Keratinocyte (primary cell): ENCODE measurements at regions not wholly inside any gene's neighbourhood (a gene's known extent, or its start where the extent isn't known, plus 50 kb on each side); places are given as distances from the start of the nearest gene placed in this dataset.

ENCODE experiments used
- CTCF ChIP-seq, 3 experiments: IDR thresholded peaks in 1 of 3; conservative IDR thresholded peaks in 1 of 3; optimal IDR thresholded peaks in 1 of 3; 2 replicates in 2 of 3; 3 replicates in 1 of 3; pipeline versions ENCODE3 to v1.5.1; 2011; ENCODE audit warnings: low read length in 3 of 3, mild to moderate bottlenecking in 3 of 3, moderate library complexity in 2 of 3, control low read depth in 1 of 3, inconsistent platforms in 1 of 3; ENCODE audit not compliant: insufficient read depth in 2 of 3; ENCODE audit errors: extremely low read depth in 1 of 3
- EZH2 ChIP-seq: IDR thresholded peaks from one replicate; pipeline ENCODE4 v1.6.1; 2012; ENCODE audit warnings: inconsistent platforms, mild to moderate bottlenecking, low read length, moderate library complexity

GRCh38 chr7:31456646-31457368, 57.1 kb upstream of the ITPRID1 start:
- TF ChIP-seq EZH2: no peak
- no peak for TF ChIP-seq CTCF (optimal IDR thresholded peaks at IDR 0.05 in 1 of 3, IDR thresholded peaks at IDR 0.05 in 1 of 3, conservative IDR thresholded peaks at IDR 0.05 in 1 of 3; ENCODE audit: extremely low read depth in 1 of 3, insufficient read depth in 2 of 3, low read length in 3 of 3)
